Parathyroid adenoma (tissue), 2 donors: ENCODE measurements at regions not wholly inside any gene's neighbourhood (a gene's known extent, or its start where the extent isn't known, plus 50 kb on each side); places are given as distances from the start of the nearest gene placed in this dataset.
"Not testable (repeated sequence)": the region's sequence is repeated elsewhere in the genome, so short reads cannot be mapped to it uniquely, and the experiment has no call there.

Experiments used
- H2AFZ ChIP-seq: fragments of 300-600 bp; sonication (generic); one replicate; pipeline ENCODE4 v1.7.0; 2017; ENCODE audit warnings: antibody characterized with exemption, mild to moderate bottlenecking
- H3K27ac ChIP-seq: fragments of 300-600 bp; sonication (generic); one replicate; pipeline ENCODE4 v1.7.0; 2017
- H3K27me3 ChIP-seq: fragments of 300-600 bp; sonication (generic); one replicate; pipeline ENCODE4 v1.7.0; 2017; ENCODE audit warnings: low read length; ENCODE audit not compliant: control insufficient read depth, insufficient read depth
- H3K36me3 ChIP-seq: fragments of 300-600 bp; sonication (generic); one replicate; pipeline ENCODE4 v1.7.0; 2017; ENCODE audit warnings: low read length; ENCODE audit not compliant: control insufficient read depth, insufficient read depth
- H3K4me1 ChIP-seq: fragments of 300-600 bp; sonication (generic); one replicate; pipeline ENCODE4 v1.7.0; 2017; ENCODE audit warnings: control low read depth
- H3K4me2 ChIP-seq: fragments of 300-600 bp; sonication (generic); one replicate; pipeline ENCODE4 v1.7.0; 2017; ENCODE audit warnings: low read length
- H3K4me3 ChIP-seq: fragments of 300-600 bp; sonication (generic); one replicate; pipeline ENCODE4 v1.7.0; 2017; ENCODE audit warnings: low read depth, low read length
- H3K79me2 ChIP-seq: fragments of 300-600 bp; sonication (generic); one replicate; pipeline ENCODE4 v1.7.0; 2017; ENCODE audit warnings: control low read depth
- H3K9ac ChIP-seq: fragments of 300-600 bp; sonication (generic); one replicate; pipeline ENCODE4 v1.7.0; 2017; ENCODE audit warnings: mild to moderate bottlenecking
- H3K9me3 ChIP-seq: fragments of 300-600 bp; sonication (generic); one replicate; pipeline ENCODE4 v1.7.0; 2017; ENCODE audit warnings: low read length; ENCODE audit not compliant: control insufficient read depth
- CTCF ChIP-seq: fragments of 300-600 bp; sonication (generic); IDR thresholded peaks from one replicate; pipeline ENCODE4 v1.7.0; 2017; ENCODE audit warnings: antibody characterized with exemption, mild to moderate bottlenecking
- donor health status: primary hyperparathyroidism.

- no peak overlapping the region for H2AFZ ChIP-seq
- TF ChIP-seq CTCF: no peak
- no peaks in the 10 kb centered on the region for H3K4me1 ChIP-seq
- H3K79me2 ChIP-seq: no peaks in the 10 kb centered on the region
- H3K27ac ChIP-seq: no peak overlapping the region
- no peak overlapping the region for H3K4me3 ChIP-seq
- H3K9me3 ChIP-seq: no peaks in the 10 kb centered on the region
- no peaks in the 10 kb centered on the region for H3K27me3 ChIP-seq
- no peak overlapping the region for H3K9ac ChIP-seq
- H3K4me2 ChIP-seq: no peak overlapping the region
- H3K36me3 ChIP-seq: no peaks in the 10 kb centered on the region
These were observed 219.4 kb downstream of the PTGER3 start for GRCh38 chr1:70828177-70828576.

GRCh38 chr1:70834365-70834764 is 213.3 kb downstream of the PTGER3 start:
- H3K4me3 ChIP-seq, H2AFZ ChIP-seq, H3K27me3 ChIP-seq, H3K4me2 ChIP-seq, H3K27ac ChIP-seq, H3K9me3 ChIP-seq, H3K9ac ChIP-seq, H3K4me1 ChIP-seq, H3K36me3 ChIP-seq, H3K79me2 ChIP-seq: not testable (repeated sequence)

DNA sequence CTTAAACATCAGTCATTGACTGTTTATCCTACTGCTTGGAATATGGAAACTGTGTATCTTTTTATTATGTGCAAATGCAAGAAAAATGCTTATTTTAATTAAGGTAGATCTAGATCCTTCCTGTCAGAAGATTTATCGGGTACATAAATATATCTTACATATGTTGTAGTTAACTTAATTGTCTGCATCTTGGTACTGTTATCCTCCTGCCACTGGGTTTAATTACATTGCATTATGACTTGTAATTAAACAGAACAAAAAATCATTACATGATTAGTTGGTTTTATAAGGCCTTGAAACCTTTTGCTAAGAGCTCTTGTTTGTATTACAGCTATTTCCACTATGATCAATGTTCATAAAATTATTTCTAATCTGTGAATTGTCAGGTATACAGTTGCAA is 211.2 kb downstream of the PTGER3 start:
- no peaks in the 10 kb centered on the region for H3K79me2 ChIP-seq
- no peak overlapping the region for H2AFZ ChIP-seq
- no peaks in the 10 kb centered on the region for H3K4me1 ChIP-seq
- H3K27ac ChIP-seq: no peak overlapping the region
- H3K36me3 ChIP-seq: no peaks in the 10 kb centered on the region
- H3K4me3 ChIP-seq: no peak overlapping the region
- H3K27me3 ChIP-seq: no peaks in the 10 kb centered on the region
- H3K4me2 ChIP-seq: no peak overlapping the region
- H3K9ac ChIP-seq: no peak overlapping the region
- TF ChIP-seq CTCF: no peak
- no peaks in the 10 kb centered on the region for H3K9me3 ChIP-seq

DNA sequence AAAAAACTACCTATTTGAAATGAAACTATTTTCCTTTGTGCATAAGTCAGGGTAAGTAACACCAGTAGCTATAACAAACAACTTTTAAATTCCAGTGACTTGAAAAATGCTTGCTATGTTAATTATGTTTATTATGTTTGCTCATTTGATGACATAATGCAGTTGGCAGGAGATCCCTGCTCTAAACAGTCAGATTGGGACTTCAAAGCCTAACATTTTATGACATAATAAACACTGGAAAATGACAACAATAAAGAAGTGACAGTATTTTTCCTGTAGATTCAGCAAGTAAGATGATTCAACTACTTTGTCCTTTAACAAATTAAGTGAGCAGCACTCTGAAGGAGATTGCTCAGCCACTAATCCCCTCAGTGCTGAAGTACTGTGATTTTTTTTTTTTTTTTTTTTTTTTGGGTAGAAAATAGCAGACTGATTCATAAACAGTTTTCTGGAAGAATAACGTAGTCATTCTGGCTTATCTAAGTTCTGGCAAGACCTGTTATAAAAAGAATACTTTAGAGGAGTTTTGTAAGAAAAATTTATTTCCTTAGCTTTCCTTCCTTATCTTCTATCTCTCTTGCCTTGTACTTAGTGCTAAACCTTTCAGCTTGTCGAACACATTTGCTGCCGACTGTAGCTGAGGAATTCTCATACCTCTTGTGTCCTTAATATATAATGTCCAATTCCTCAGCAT is 207.2 kb downstream of the PTGER3 start:
- no peaks in the 10 kb centered on the region for H3K9me3 ChIP-seq
- no peak overlapping the region for H2AFZ ChIP-seq
- TF ChIP-seq CTCF: no peak
- no peaks in the 10 kb centered on the region for H3K79me2 ChIP-seq
- no peak overlapping the region for H3K27ac ChIP-seq
- H3K9ac ChIP-seq: no peak overlapping the region
- no peaks in the 10 kb centered on the region for H3K36me3 ChIP-seq
- no peaks in the 10 kb centered on the region for H3K27me3 ChIP-seq
- no peaks in the 10 kb centered on the region for H3K4me1 ChIP-seq
- no peak overlapping the region for H3K4me2 ChIP-seq
- H3K4me3 ChIP-seq: no peak overlapping the region

- Histone ChIP-seq H3K27me3 (no peaks in the 10 kb centered on the region), H3K79me2 (no peaks in the 10 kb centered on the region), H3K4me1 (no peaks in the 10 kb centered on the region), H3K4me2 (no peak overlapping the region), H3K36me3 (no peaks in the 10 kb centered on the region), H3K4me3 (no peak overlapping the region), H3K27ac (no peak overlapping the region), H3K9me3 (no peaks in the 10 kb centered on the region), H3K9ac (no peak overlapping the region), H2AFZ (no peak overlapping the region)
- TF ChIP-seq CTCF: no peak
These were observed 205.1 kb downstream of the PTGER3 start for GRCh38 chr1:70842562-70842961.
